ENCODE measurements at regions not wholly inside any gene's neighbourhood (a gene's known extent, or its start where the extent isn't known, plus 50 kb on each side); places are given as distances from the start of the nearest gene placed in this dataset.

DNA sequence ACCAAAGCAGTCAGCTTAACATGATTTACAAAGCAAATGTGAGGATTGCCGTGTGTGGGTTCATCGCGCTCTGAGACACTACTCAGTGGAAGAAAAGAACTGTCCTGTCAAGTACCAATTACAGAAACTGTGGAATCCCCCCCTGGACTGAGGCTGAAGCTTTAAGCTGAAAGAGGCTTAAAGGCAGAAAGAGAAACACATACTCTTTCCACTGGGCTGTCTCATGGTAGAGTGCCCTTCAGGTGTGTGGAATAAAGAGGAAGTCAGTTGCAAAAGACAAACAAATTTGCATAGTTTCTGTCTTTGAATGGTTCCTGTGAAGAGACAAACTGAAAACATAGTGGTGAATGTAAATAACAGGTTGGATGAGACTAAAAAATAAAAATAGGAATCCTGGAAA, 560.4 kb upstream of the SYNCRIP start:
- ChIA-PET CTCF (ENCODE audit: low intra/inter-chr PET ratio, low total read pairs) (no interaction called here), POLR2A (no interaction called here)
- Histone ChIP-seq H3K36me3 (replicated peaks in 1 of 2; ENCODE audit: control insufficient read depth in 1 of 2, insufficient read depth in 2 of 2, low read length in 2 of 2) (no peaks in the 10 kb centered on the region), H4K20me1 (ENCODE audit: insufficient read depth, low read length) (no peaks in the 10 kb centered on the region), H3K27ac (ENCODE audit: extremely low read length, insufficient read depth, low read length) (no peak overlapping the region), H3K27me3 (ENCODE audit: control insufficient read depth in 1 of 2, insufficient read depth in 2 of 2, low read length in 2 of 2) (no peaks in the 10 kb centered on the region), H3K79me2 (ENCODE audit: insufficient read depth, low read length) (no peaks in the 10 kb centered on the region), H2AFZ (ENCODE audit: low read length) (no peak overlapping the region), H3K4me1 (ENCODE audit: insufficient read depth, low read length) (no peaks in the 10 kb centered on the region), H3K4me3 (replicated peaks in 1 of 3; ENCODE audit: insufficient read depth in 1 of 3, low read depth in 2 of 3, low read length in 3 of 3) (no peak overlapping the region), H3K9me3 (ENCODE audit: low read length) (no peaks in the 10 kb centered on the region), H3K9ac (ENCODE audit: insufficient read depth, low read depth, low read length) (no peak overlapping the region), H3K4me2 (ENCODE audit: low read depth, low read length) (no peak overlapping the region)
- TF ChIP-seq, protein P1, sequence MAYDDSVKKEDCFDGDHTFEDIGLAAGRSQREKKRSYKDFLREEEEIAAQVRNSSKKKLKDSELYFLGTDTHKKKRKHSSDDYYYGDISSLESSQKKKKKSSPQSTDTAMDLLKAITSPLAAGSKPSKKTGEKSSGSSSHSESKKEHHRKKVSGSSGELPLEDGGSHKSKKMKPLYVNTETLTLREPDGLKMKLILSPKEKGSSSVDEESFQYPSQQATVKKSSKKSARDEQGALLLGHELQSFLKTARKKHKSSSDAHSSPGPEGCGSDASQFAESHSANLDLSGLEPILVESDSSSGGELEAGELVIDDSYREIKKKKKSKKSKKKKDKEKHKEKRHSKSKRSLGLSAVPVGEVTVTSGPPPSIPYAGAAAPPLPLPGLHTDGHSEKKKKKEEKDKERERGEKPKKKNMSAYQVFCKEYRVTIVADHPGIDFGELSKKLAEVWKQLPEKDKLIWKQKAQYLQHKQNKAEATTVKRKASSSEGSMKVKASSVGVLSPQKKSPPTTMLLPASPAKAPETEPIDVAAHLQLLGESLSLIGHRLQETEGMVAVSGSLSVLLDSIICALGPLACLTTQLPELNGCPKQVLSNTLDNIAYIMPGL (CRISPR knock-in tag; IDR thresholded peaks at IDR 0.05; ENCODE audit: borderline replicate concordance in 1 of 2, low read depth in 1 of 2) = no peak
- intact Hi-C loops (cut with micrococcal nuclease; ENCODE audit: unreplicated experiment) (no loop called here), in situ Hi-C loops (cut with HindIII; ENCODE audit: extremely low pct_ligation_motif_present, low pct_unique_long_range_greater_than_20kb) (no loop called here)
- FAIRE-seq (no peak), DNase-seq (ENCODE audit: low spot score) (no peak), ATAC-seq (no peak)
- no TSS peak for BruUV-seq (replicated peaks)
- 91% methylated on average over 3 of the region's 3 CpGs for WGBS (ENCODE audit: low lambda C conversion rate)

DNA sequence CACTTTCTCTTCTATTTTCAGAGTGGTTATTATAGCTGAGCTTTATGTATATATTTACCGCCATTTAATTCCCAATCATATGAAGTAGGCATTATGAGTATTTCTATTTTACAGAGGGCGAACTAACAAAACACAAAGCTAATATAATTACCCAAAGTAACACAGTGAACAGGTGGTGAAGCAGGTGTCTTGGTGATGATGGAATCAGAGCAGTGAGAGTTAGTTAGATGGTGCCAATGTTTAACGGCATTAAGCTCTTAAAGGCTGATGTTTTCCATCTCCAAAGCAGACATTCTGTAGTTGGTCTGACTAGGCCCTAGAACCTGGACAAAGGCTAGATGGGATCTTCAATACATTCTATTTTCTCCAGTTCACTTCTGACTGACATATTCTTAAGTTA, 551.1 kb upstream of the SYNCRIP start:
- no peaks in the 10 kb centered on the region for H3K4me1 ChIP-seq (ENCODE audit: insufficient read depth, low read length)
- intact Hi-C loops (cut with micrococcal nuclease; ENCODE audit: unreplicated experiment) = no loop called here
- no peaks in the 10 kb centered on the region for H3K36me3 ChIP-seq (replicated peaks in 1 of 2; ENCODE audit: control insufficient read depth in 1 of 2, insufficient read depth in 2 of 2, low read length in 2 of 2)
- TF ChIP-seq ZNF253 (CRISPR knock-in tag; IDR thresholded peaks at IDR 0.05; ENCODE audit: borderline replicate concordance) = no peak
- no peak for TF ChIP-seq KAT7 (CRISPR knock-in tag; IDR thresholded peaks at IDR 0.05; ENCODE audit: borderline replicate concordance)
- TF ChIP-seq GTF2F1 (IDR thresholded peaks at IDR 0.05; ENCODE audit: low read length) = no peak
- no peak for TF ChIP-seq FOSL2 (CRISPR knock-in tag; IDR thresholded peaks at IDR 0.05)
- no peak for TF ChIP-seq KDM3A (CRISPR knock-in tag; IDR thresholded peaks at IDR 0.05; ENCODE audit: low read depth)
- TF ChIP-seq, protein P2, sequence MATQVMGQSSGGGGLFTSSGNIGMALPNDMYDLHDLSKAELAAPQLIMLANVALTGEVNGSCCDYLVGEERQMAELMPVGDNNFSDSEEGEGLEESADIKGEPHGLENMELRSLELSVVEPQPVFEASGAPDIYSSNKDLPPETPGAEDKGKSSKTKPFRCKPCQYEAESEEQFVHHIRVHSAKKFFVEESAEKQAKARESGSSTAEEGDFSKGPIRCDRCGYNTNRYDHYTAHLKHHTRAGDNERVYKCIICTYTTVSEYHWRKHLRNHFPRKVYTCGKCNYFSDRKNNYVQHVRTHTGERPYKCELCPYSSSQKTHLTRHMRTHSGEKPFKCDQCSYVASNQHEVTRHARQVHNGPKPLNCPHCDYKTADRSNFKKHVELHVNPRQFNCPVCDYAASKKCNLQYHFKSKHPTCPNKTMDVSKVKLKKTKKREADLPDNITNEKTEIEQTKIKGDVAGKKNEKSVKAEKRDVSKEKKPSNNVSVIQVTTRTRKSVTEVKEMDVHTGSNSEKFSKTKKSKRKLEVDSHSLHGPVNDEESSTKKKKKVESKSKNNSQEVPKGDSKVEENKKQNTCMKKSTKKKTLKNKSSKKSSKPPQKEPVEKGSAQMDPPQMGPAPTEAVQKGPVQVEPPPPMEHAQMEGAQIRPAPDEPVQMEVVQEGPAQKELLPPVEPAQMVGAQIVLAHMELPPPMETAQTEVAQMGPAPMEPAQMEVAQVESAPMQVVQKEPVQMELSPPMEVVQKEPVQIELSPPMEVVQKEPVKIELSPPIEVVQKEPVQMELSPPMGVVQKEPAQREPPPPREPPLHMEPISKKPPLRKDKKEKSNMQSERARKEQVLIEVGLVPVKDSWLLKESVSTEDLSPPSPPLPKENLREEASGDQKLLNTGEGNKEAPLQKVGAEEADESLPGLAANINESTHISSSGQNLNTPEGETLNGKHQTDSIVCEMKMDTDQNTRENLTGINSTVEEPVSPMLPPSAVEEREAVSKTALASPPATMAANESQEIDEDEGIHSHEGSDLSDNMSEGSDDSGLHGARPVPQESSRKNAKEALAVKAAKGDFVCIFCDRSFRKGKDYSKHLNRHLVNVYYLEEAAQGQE (IDR thresholded peaks at IDR 0.05; ENCODE audit: borderline replicate concordance in 1 of 2, low read depth in 1 of 2, low read length in 2 of 2) = no peak
- no peak for DNase-seq (ENCODE audit: low spot score)
- no peaks in the 10 kb centered on the region for H3K9me3 ChIP-seq (ENCODE audit: low read length)
- in situ Hi-C loops (cut with HindIII; ENCODE audit: extremely low pct_ligation_motif_present, low pct_unique_long_range_greater_than_20kb) = loop anchor here (25.0 kb wide), 1 partner anchor 432 kb away; no protein-coding TSS in a partner anchor
- no peaks in the 10 kb centered on the region for H3K79me2 ChIP-seq (ENCODE audit: insufficient read depth, low read length)
- 2% methylated on average over 3 of the region's 3 CpGs for WGBS (ENCODE audit: low lambda C conversion rate)
- no peaks in the 10 kb centered on the region for H3K27me3 ChIP-seq (ENCODE audit: control insufficient read depth in 1 of 2, insufficient read depth in 2 of 2, low read length in 2 of 2)
- no peak overlapping the region for H3K4me2 ChIP-seq (ENCODE audit: low read depth, low read length)
- CTCF ChIA-PET (ENCODE audit: low intra/inter-chr PET ratio, low total read pairs) = no interaction called here
- no peak overlapping the region for H3K4me3 ChIP-seq (replicated peaks in 1 of 3; ENCODE audit: insufficient read depth in 1 of 3, low read depth in 2 of 3, low read length in 3 of 3)
- no peak overlapping the region for H3K9ac ChIP-seq (ENCODE audit: insufficient read depth, low read depth, low read length)
- no peaks in the 10 kb centered on the region for H4K20me1 ChIP-seq (ENCODE audit: insufficient read depth, low read length)
- ATAC-seq = no peak
- BruUV-seq (replicated peaks) = no TSS peak
- H2AFZ ChIP-seq (ENCODE audit: low read length) = no peak overlapping the region
- H3K27ac ChIP-seq (ENCODE audit: extremely low read length, insufficient read depth, low read length) = no peak overlapping the region
- POLR2A ChIA-PET = no interaction called here
- FAIRE-seq = no peak
